ENCODE measurements at regions not wholly inside any gene's neighbourhood (a gene's known extent, or its start where the extent isn't known, plus 50 kb on each side); places are given as distances from the start of the nearest gene placed in this dataset.

DNA sequence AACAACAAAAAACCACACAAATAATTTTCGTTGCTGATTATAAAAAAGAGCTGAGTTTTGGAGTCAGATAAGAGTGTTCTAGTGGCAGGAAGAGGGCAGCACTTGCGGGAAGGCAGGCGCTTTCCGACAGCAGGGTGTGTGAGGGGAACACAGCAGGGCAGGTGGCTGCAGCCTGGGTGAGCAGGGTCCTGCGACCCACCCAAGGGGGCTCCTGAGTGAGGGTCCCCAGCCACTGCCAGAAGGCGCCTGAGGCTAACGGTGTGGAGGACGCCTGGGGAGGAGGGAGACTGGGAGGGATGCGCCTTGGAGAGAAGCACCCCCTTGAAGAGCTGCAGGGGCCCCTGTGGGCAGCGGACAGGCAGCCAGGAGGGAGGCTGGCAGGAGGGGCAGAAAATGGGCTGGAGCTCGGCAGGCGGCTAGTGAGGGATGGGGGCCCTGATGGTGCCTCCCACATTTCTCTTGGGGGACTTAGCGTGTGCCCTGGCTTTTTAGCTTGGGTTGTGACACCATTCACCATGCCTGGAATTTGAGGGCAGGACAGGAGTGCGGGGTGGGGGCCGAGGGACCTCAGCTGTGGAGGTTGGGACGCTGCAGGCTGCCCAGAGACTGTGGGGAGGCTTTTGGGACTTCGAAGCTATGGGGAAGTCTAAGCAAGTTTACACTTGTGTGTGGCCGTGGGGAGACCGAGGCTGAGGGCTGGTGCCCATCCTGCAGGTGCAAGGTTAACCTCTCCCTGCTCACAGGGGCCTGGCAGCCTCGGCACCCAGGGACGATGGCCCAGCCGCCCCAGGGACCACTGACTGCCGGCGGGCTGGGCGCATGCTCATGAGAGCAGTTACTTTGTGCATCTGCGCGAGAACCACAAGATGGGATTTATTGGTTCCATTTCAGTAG lies 111.4 kb downstream of the SIK1 start:
- no peak overlapping the region for H3K27ac ChIP-seq
- TF ChIP-seq, protein P1, sequence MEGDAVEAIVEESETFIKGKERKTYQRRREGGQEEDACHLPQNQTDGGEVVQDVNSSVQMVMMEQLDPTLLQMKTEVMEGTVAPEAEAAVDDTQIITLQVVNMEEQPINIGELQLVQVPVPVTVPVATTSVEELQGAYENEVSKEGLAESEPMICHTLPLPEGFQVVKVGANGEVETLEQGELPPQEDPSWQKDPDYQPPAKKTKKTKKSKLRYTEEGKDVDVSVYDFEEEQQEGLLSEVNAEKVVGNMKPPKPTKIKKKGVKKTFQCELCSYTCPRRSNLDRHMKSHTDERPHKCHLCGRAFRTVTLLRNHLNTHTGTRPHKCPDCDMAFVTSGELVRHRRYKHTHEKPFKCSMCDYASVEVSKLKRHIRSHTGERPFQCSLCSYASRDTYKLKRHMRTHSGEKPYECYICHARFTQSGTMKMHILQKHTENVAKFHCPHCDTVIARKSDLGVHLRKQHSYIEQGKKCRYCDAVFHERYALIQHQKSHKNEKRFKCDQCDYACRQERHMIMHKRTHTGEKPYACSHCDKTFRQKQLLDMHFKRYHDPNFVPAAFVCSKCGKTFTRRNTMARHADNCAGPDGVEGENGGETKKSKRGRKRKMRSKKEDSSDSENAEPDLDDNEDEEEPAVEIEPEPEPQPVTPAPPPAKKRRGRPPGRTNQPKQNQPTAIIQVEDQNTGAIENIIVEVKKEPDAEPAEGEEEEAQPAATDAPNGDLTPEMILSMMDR (conservative IDR thresholded peaks at IDR 0.05) = no peak
- TF ChIP-seq ZFX (IDR thresholded peaks at IDR 0.05) = no peak

GRCh38 chr21:43313939-43314405 lies 113.0 kb downstream of the SIK1 start:
- TF ChIP-seq, protein P1 (conservative IDR thresholded peaks at IDR 0.05) = no peak
- no peak for TF ChIP-seq ZFX (IDR thresholded peaks at IDR 0.05)
- H3K27ac ChIP-seq = no peak overlapping the region

- no peak overlapping the region for H3K27ac ChIP-seq
- TF ChIP-seq, protein P1 (conservative IDR thresholded peaks at IDR 0.05) = no peak
- no peak for TF ChIP-seq ZFX (IDR thresholded peaks at IDR 0.05)
Measured at GRCh38 chr21:43313221-43313938, 113.6 kb downstream of the SIK1 start.

GRCh38 chr21:43312751-43313169 lies 114.2 kb downstream of the SIK1 start:
- no peak overlapping the region for H3K27ac ChIP-seq

DNA sequence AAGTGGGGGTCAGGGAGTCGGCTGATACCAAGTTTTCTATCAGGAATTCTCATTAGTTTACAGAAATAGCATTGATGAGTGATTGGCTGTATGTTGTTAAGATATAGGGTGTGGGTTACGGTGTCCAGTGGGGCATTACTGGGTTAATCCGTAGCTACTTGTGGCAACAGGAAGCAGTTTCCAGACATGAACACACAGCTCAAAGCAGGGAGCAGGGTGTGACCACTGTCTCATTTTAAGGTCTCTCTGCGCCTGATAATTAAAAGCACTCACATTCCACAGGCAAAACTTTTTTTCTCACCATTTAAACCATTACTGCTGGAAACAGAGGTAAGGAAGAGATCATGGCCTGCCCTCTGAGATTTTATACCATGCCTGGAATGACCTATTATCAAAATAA lies 114.9 kb downstream of the SIK1 start:
- no peak overlapping the region for H3K27ac ChIP-seq
- no peak for TF ChIP-seq ZFX (IDR thresholded peaks at IDR 0.05)
- TF ChIP-seq, protein P1 (conservative IDR thresholded peaks at IDR 0.05) = no peak

More at GRCh38 chr21:43312751-43313169, 114.2 kb downstream of the SIK1 start:
- TF ChIP-seq, protein P1 (conservative IDR thresholded peaks at IDR 0.05) = no peak
- TF ChIP-seq ZFX (IDR thresholded peaks at IDR 0.05) = no peak

DNA sequence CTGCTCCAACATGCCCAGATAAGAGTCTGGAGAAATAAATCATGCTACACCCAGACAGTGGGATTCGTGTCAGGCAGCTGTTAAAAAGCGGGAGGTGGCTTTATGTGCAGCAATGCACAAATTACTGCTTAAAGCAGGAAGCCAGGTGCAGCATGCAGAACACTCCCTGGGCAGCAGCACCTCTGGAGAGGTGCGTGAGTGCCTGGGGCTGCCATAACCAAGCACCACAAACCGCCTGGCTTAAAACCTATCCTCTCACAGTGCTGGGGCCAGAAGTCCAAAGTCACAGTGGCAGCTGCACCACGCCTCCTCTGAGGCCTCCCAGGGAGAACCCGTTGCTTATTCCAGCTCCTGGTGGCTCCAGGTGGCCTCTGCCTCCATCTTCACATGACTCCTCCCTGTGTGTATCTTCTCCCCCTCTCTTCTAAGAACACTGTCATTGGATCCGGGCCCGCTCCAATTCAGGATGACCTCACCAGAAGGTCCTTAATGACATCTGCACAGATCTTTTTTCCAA lies 115.6 kb downstream of the SIK1 start:
- H3K27ac ChIP-seq = no peak overlapping the region
- TF ChIP-seq ZFX (IDR thresholded peaks at IDR 0.05) = no peak
- TF ChIP-seq, protein P1 (conservative IDR thresholded peaks at IDR 0.05) = no peak

All from C4-2B (cell line).